Panc1 (cell line): ENCODE measurements at regions not wholly inside any gene's neighbourhood (a gene's known extent, or its start where the extent isn't known, plus 50 kb on each side); places are given as distances from the start of the nearest gene placed in this dataset.

Source experiments
- ATAC-seq: fragments of 200-7000 bp; cut with Tn5 transposase; 2 replicates; pipeline ENCODE4 v1.9.1; 2020; ENCODE audit warnings: mild to moderate bottlenecking, moderate library complexity
- BruUV-seq: library from RNA; stranded (reverse); fragments of 400-500 nt; replicated peaks from 2 replicates; lab custom pipeline; 2021; lab: Mats Ljungman, UMichigan
- CTCF ChIA-PET: fragments of 300-600 bp; sonication (Branson Sonifier 250); formaldehyde crosslinking; loops from one replicate; lab custom pipeline; 2022; ENCODE audit warnings: antibody characterized with exemption; lab: Charles Lee
- POLR2A ChIA-PET: fragments of 300-600 bp; sonication (Branson Sonifier 250); formaldehyde crosslinking; loops from one replicate; lab custom pipeline; 2022; ENCODE audit warnings: antibody characterized with exemption; lab: Charles Lee
- DNase-seq: peaks from one replicate; pipeline ENCODE4 v3.0.0-alpha.2; 2010; ENCODE audit warnings: low read depth, low spot score
- H3K27ac ChIP-seq: 2 replicates; pipeline ENCODE4 v1.5.1; 2011; ENCODE audit warnings: mild to moderate bottlenecking, low read length, inconsistent platforms
- H3K27me3 ChIP-seq: fragments of 200-500 bp; sonication (Bioruptor generic); 2 replicates; pipeline ENCODE4 v1.6.0; 2014; ENCODE audit warnings: low read length, inconsistent platforms; ENCODE audit not compliant: control insufficient read depth, insufficient read depth
- H3K36me3 ChIP-seq: fragments of 200-500 bp; sonication (Bioruptor generic); 2 replicates; pipeline ENCODE4 v1.5.1; 2014; ENCODE audit warnings: inconsistent platforms, mild to moderate bottlenecking, low read length, moderate library complexity; ENCODE audit not compliant: control insufficient read depth, insufficient read depth
- H3K4me1 ChIP-seq: 2 replicates; pipeline ENCODE4 v1.5.1; 2011; ENCODE audit warnings: inconsistent platforms, mild to moderate bottlenecking, low read length, moderate library complexity; ENCODE audit not compliant: control insufficient read depth, insufficient read depth
- H3K4me3 ChIP-seq, 2 experiments: 2 replicates each; pipeline ENCODE4 v1.5.1; 2011 to 2012; ENCODE audit warnings: low read depth in 2 of 2, low read length in 2 of 2, mild to moderate bottlenecking in 2 of 2, inconsistent platforms in 1 of 2, moderate library complexity in 1 of 2
- H3K9me3 ChIP-seq: fragments of 200-500 bp; sonication (Bioruptor generic); 2 replicates; pipeline ENCODE4 v1.5.1; 2014; ENCODE audit warnings: low read depth, mild to moderate bottlenecking, inconsistent platforms, low read length, moderate library complexity; ENCODE audit not compliant: control insufficient read depth, insufficient read depth
- POLR2AphosphoS5 ChIP-seq: IDR thresholded peaks from 2 replicates; pipeline ENCODE4 v1.6.1; 2012; ENCODE audit warnings: mild to moderate bottlenecking, low read depth, low read length, moderate library complexity
- SIN3A ChIP-seq: IDR thresholded peaks from 2 replicates; pipeline ENCODE4 v1.6.1; 2012; ENCODE audit warnings: low read depth, mild to moderate bottlenecking, low read length, moderate library complexity, borderline replicate concordance; ENCODE audit not compliant: insufficient read depth
- TCF7L2 ChIP-seq: IDR thresholded peaks from 2 replicates; pipeline ENCODE4 v1.6.1; 2011; ENCODE audit warnings: mild to moderate bottlenecking, low read depth, low read length, inconsistent platforms
- in situ Hi-C: cut with HindIII; loops from 2 replicates; pipeline ENCODE4 v1.10.0; 2016; ENCODE audit warnings: low sequenced_read_pairs, low pct_unique_long_range_greater_than_20kb
- intact Hi-C: fragments of 100-400 bp; cut with micrococcal nuclease; formaldehyde crosslinking; loops from one replicate; pipeline ENCODE4 v1.10.0; 2022; ENCODE audit not compliant: unreplicated experiment
- TF ChIP-seq, protein P1 (sequence below), 2 experiments: IDR thresholded peaks; 2 replicates each; pipeline ENCODE4 v1.6.1; 2011 to 2012; ENCODE audit warnings: low read depth in 2 of 2, control low read depth in 1 of 2, low read length in 1 of 2, mild to moderate bottlenecking in 1 of 2, moderate library complexity in 1 of 2; ENCODE audit not compliant: insufficient read depth in 1 of 2
- TF ChIP-seq, protein P2 (sequence below): fragments of 450-650 bp; IDR thresholded peaks from 2 replicates; pipeline ENCODE4 v1.5.1; 2017; ENCODE audit warnings: mild to moderate bottlenecking

DNA sequence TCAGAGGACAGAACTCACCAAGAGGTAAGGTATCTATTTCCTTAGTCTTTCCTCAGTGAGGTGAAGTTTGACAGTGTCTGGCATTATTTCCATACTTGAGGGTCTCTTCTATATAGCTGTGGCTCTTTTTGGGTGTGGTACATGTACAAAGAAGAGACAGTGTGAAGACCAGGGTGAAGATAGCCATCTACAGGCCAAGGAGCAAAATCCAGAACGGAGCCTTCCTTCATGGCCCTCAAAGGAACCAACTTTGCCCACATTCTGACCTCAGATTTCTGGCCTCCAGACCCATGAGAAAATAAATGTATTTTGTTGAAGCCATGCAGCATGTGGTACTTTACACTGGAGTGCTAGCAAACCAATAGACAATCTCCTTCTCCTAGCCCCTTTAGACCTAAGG, 858.5 kb upstream of the B3GALT2 start:
- no peak overlapping the region for H3K27ac ChIP-seq
- no peak for TF ChIP-seq SIN3A
- no peak for TF ChIP-seq POLR2AphosphoS5
- TF ChIP-seq, protein P1, sequence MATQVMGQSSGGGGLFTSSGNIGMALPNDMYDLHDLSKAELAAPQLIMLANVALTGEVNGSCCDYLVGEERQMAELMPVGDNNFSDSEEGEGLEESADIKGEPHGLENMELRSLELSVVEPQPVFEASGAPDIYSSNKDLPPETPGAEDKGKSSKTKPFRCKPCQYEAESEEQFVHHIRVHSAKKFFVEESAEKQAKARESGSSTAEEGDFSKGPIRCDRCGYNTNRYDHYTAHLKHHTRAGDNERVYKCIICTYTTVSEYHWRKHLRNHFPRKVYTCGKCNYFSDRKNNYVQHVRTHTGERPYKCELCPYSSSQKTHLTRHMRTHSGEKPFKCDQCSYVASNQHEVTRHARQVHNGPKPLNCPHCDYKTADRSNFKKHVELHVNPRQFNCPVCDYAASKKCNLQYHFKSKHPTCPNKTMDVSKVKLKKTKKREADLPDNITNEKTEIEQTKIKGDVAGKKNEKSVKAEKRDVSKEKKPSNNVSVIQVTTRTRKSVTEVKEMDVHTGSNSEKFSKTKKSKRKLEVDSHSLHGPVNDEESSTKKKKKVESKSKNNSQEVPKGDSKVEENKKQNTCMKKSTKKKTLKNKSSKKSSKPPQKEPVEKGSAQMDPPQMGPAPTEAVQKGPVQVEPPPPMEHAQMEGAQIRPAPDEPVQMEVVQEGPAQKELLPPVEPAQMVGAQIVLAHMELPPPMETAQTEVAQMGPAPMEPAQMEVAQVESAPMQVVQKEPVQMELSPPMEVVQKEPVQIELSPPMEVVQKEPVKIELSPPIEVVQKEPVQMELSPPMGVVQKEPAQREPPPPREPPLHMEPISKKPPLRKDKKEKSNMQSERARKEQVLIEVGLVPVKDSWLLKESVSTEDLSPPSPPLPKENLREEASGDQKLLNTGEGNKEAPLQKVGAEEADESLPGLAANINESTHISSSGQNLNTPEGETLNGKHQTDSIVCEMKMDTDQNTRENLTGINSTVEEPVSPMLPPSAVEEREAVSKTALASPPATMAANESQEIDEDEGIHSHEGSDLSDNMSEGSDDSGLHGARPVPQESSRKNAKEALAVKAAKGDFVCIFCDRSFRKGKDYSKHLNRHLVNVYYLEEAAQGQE (IDR thresholded peaks at IDR 0.05; ENCODE audit: insufficient read depth in 1 of 2, low read depth in 2 of 2, low read length in 1 of 2), result no peak
- TF ChIP-seq TCF7L2, result no peak
- TF ChIP-seq, protein P2, sequence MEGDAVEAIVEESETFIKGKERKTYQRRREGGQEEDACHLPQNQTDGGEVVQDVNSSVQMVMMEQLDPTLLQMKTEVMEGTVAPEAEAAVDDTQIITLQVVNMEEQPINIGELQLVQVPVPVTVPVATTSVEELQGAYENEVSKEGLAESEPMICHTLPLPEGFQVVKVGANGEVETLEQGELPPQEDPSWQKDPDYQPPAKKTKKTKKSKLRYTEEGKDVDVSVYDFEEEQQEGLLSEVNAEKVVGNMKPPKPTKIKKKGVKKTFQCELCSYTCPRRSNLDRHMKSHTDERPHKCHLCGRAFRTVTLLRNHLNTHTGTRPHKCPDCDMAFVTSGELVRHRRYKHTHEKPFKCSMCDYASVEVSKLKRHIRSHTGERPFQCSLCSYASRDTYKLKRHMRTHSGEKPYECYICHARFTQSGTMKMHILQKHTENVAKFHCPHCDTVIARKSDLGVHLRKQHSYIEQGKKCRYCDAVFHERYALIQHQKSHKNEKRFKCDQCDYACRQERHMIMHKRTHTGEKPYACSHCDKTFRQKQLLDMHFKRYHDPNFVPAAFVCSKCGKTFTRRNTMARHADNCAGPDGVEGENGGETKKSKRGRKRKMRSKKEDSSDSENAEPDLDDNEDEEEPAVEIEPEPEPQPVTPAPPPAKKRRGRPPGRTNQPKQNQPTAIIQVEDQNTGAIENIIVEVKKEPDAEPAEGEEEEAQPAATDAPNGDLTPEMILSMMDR, result no peak
- no peaks in the 10 kb centered on the region for H3K9me3 ChIP-seq
- H3K36me3 ChIP-seq, result no peaks in the 10 kb centered on the region
- in situ Hi-C loops (no loop called here), intact Hi-C loops (no loop called here)
- no TSS peak for BruUV-seq
- ChIA-PET POLR2A (no interaction called here), CTCF (no interaction called here)
- H3K4me3 ChIP-seq, result no peak overlapping the region
- no peaks in the 10 kb centered on the region for H3K27me3 ChIP-seq
- no peaks in the 10 kb centered on the region for H3K4me1 ChIP-seq
- ATAC-seq, result no peak
- DNase-seq, result no peak

DNA sequence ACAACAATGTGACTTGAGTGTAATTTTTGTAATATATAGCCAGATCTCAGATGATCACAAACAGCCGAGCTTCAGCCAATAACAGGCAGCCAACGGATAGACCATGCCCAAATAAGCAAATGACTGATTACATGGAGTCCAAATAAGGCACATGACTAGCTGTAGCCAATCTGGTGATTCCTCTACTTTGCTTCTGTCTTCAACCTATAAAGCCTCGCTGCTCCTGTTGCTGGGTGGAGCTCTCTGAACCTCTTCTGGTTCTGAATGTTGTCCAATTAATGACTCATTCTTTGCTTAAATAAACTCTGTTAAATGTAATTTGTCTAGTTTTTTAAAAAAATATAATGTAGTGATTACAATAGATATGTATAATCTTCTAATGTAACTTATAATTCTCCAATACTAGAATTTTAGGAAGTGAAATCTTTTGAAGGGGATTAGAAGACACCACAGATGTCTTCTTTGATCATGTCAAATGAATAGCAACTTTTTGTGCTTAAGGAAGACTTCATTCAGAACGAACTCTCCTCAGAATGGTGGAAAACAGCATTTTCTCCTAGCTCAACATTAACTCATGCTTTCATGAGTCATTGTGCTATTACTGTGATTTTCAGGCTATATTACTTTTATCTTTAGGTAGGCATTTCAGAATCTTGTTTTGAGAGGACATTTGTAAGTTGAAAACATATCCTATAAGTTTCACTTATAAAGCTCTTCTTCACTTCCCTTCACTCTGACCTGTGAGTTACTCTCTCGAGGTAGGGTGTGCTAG, 857.8 kb upstream of the B3GALT2 start:
- TF ChIP-seq SIN3A (no peak), POLR2AphosphoS5 (no peak), TCF7L2 (no peak)
- TF ChIP-seq, protein P1 (IDR thresholded peaks at IDR 0.05; ENCODE audit: insufficient read depth in 1 of 2, low read depth in 2 of 2, low read length in 1 of 2), result no peak
- TF ChIP-seq, protein P2, result no peak
- no peaks in the 10 kb centered on the region for H3K9me3 ChIP-seq
- DNase-seq, result no peak
- H3K4me3 ChIP-seq, result no peak overlapping the region
- no peak overlapping the region for H3K27ac ChIP-seq
- in situ Hi-C loops, result no loop called here
- no peak for ATAC-seq
- ChIA-PET CTCF (no interaction called here), POLR2A (no interaction called here)
- no peaks in the 10 kb centered on the region for H3K36me3 ChIP-seq
- no TSS peak for BruUV-seq
- intact Hi-C loops, result no loop called here
- no peaks in the 10 kb centered on the region for H3K4me1 ChIP-seq
- H3K27me3 ChIP-seq, result no peaks in the 10 kb centered on the region
